SU-DHL-6 (cell line): ENCODE measurements at regions not wholly inside any gene's neighbourhood (a gene's known extent, or its start where the extent isn't known, plus 50 kb on each side); places are given as distances from the start of the nearest gene placed in this dataset.

Experiments used
- EZH2phosphoT487 ChIP-seq: fragments of 200-600 bp; sonication (generic), shearing (Covaris generic); conservative IDR thresholded peaks from 2 replicates; pipeline ENCODE4 v1.6.1; 2018; ENCODE audit warnings: mild to moderate bottlenecking, antibody characterized with exemption, low read length, moderate library complexity, mixed read lengths
- TF ChIP-seq, protein P1 (sequence below): fragments of 200-600 bp; sonication (generic); IDR thresholded peaks from one replicate; pipeline ENCODE4 v1.5.1; 2017; ENCODE audit warnings: antibody characterized with exemption, mild to moderate bottlenecking, low read length, moderate library complexity; ENCODE audit not compliant: insufficient read depth, poor library complexity, severe bottlenecking

DNA sequence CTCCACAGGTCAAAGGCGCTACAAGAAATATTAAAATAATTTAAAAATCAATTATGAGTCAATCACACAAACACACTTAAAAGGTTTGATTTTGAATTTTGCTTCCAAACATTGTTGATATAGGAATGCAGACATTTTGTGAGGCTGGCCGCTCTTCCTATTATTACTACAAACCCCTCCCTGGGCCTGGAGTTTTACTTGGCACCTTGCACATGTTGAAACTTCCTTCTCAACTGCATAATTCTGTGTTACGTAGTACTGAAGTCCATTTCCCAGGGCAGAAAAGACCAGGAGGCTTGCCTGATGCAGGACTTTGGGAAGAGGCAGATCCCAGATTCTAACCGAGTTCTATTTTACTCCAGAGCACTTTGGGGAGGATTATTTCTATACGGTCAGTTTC, 71.5 kb downstream of the CYTL1 start:
- TF ChIP-seq, protein P1, sequence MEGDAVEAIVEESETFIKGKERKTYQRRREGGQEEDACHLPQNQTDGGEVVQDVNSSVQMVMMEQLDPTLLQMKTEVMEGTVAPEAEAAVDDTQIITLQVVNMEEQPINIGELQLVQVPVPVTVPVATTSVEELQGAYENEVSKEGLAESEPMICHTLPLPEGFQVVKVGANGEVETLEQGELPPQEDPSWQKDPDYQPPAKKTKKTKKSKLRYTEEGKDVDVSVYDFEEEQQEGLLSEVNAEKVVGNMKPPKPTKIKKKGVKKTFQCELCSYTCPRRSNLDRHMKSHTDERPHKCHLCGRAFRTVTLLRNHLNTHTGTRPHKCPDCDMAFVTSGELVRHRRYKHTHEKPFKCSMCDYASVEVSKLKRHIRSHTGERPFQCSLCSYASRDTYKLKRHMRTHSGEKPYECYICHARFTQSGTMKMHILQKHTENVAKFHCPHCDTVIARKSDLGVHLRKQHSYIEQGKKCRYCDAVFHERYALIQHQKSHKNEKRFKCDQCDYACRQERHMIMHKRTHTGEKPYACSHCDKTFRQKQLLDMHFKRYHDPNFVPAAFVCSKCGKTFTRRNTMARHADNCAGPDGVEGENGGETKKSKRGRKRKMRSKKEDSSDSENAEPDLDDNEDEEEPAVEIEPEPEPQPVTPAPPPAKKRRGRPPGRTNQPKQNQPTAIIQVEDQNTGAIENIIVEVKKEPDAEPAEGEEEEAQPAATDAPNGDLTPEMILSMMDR: no peak
- no peak for TF ChIP-seq EZH2phosphoT487
